NB4 (cell line): ENCODE measurements at regions not wholly inside any gene's neighbourhood (a gene's known extent, or its start where the extent isn't known, plus 50 kb on each side); places are given as distances from the start of the nearest gene placed in this dataset.
"Not testable (repeated sequence)": the region's sequence is repeated elsewhere in the genome, so short reads cannot be mapped to it uniquely, and the experiment has no call there.

ENCODE experiments used
- POLR2A ChIP-seq: IDR thresholded peaks from 2 replicates; pipeline ENCODE4 v1.6.1; 2011; ENCODE audit warnings: mild to moderate bottlenecking; ENCODE audit not compliant: insufficient read length; ENCODE audit errors: extremely low read depth
- TF ChIP-seq, protein P1 (sequence below): IDR thresholded peaks from one replicate; pipeline ENCODE4 v1.5.1; 2012; ENCODE audit warnings: low read depth, low read length

DNA sequence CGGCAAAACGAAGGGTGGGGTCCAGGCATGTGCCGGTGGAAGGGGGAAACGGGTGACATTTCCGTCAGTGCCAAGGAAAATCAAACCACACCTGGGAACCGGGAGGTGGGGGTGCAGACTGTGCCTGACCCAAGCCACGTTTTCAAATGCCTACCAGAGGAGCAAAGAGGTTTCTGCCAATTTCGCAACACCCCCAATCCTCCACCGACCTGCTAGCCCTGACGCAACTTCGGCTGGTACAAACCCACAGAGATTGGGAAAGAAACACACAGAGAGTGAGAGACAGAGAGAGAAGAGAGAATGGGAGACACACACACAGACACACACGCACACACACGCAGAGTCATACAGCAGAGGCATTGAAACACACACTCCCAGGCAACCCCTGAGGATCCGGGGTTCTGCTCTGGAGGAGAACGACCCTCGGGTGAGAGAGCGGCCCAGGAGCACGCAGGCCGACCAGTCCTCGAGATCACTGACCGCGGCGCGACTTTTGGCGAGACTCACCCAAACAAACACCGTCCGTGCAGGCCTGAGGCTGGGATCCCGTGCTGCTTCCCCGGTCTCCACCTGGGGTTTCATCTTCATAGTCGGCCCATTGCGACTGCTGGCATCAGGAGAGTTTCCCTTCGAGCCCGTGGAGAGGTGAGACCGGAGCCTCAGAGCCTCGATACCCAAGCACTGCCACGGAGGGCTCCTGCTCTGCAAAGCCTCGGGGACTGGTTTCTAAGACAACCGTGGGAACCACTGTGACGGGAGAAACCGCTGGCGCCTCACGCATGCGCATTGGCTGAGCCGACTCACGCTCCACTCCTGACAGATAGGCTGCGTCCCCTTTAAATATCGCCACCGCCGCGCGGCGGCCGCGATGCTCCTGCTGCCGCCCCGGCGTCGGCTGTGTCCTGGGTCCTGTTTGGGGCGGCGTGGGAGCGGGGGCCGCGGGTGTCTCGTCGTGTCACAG, 697.9 kb upstream of the TPTE start:
- TF ChIP-seq, protein P1, sequence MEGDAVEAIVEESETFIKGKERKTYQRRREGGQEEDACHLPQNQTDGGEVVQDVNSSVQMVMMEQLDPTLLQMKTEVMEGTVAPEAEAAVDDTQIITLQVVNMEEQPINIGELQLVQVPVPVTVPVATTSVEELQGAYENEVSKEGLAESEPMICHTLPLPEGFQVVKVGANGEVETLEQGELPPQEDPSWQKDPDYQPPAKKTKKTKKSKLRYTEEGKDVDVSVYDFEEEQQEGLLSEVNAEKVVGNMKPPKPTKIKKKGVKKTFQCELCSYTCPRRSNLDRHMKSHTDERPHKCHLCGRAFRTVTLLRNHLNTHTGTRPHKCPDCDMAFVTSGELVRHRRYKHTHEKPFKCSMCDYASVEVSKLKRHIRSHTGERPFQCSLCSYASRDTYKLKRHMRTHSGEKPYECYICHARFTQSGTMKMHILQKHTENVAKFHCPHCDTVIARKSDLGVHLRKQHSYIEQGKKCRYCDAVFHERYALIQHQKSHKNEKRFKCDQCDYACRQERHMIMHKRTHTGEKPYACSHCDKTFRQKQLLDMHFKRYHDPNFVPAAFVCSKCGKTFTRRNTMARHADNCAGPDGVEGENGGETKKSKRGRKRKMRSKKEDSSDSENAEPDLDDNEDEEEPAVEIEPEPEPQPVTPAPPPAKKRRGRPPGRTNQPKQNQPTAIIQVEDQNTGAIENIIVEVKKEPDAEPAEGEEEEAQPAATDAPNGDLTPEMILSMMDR, result not testable (repeated sequence)
- TF ChIP-seq POLR2A, result not testable (repeated sequence)
